Bronchial epithelial cell (primary cell): ENCODE measurements at regions not wholly inside any gene's neighbourhood (a gene's known extent, or its start where the extent isn't known, plus 50 kb on each side); places are given as distances from the start of the nearest gene placed in this dataset.

Experiments
- DNase-seq: peaks from one replicate; pipeline ENCODE4 v3.0.0-alpha.2; 2010; ENCODE audit warnings: low read depth
- FAIRE-seq: peaks from 2 replicates; lab custom pipeline; 2011; peaks lifted over from hg19 to GRCh38; lab: Jason Lieb, UNC
- H3K27me3 ChIP-seq: 2 replicates; pipeline ENCODE4 v1.5.1; 2011; ENCODE audit warnings: low read length; ENCODE audit not compliant: control insufficient read depth, insufficient read depth
- H3K36me3 ChIP-seq: 2 replicates; pipeline ENCODE4 v1.5.1; 2011; ENCODE audit warnings: low read length; ENCODE audit not compliant: control insufficient read depth, insufficient read depth
- H3K4me3 ChIP-seq: 2 replicates; pipeline ENCODE4 v1.5.1; 2011; ENCODE audit warnings: mild to moderate bottlenecking, low read depth, low read length, control low read depth
- CTCF ChIP-seq: IDR thresholded peaks from 2 replicates; pipeline ENCODE4 v1.5.1; 2011; ENCODE audit warnings: mild to moderate bottlenecking, moderate library complexity, low read length, control low read depth, inconsistent platforms; ENCODE audit not compliant: insufficient read depth, severe bottlenecking

GRCh38 chr3:182133752-182134151 is 422.0 kb downstream of the SOX2 start:
- no peaks in the 10 kb centered on the region for H3K27me3 ChIP-seq

GRCh38 chr3:182135056-182135455 is 423.3 kb downstream of the SOX2 start:
- DNase-seq (no peak), FAIRE-seq (no peak)
- H3K4me3 ChIP-seq, result no peak overlapping the region
- no peaks in the 10 kb centered on the region for H3K27me3 ChIP-seq
- TF ChIP-seq CTCF, result no peak
- H3K36me3 ChIP-seq, result no peaks in the 10 kb centered on the region

More at GRCh38 chr3:182133752-182134151, 422.0 kb downstream of the SOX2 start:
- FAIRE-seq, result no peak
- TF ChIP-seq CTCF, result no peak
- DNase-seq, result peak; percentile 58
- Histone ChIP-seq H3K36me3 (no peaks in the 10 kb centered on the region), H3K4me3 (no peak overlapping the region)

GRCh38 chr3:182136008-182136910 is 424.5 kb downstream of the SOX2 start:
- no peak for TF ChIP-seq CTCF
- H3K27me3 ChIP-seq, result no peaks in the 10 kb centered on the region
- FAIRE-seq (no peak), DNase-seq (no peak)
- no peaks in the 10 kb centered on the region for H3K36me3 ChIP-seq
- H3K4me3 ChIP-seq, result no peak overlapping the region

- Histone ChIP-seq H3K27me3 (no peaks in the 10 kb centered on the region), H3K36me3 (no peaks in the 10 kb centered on the region), H3K4me3 (no peak overlapping the region)
- no peak for FAIRE-seq
- no peak for DNase-seq
- TF ChIP-seq CTCF, result no peak
Measured at GRCh38 chr3:182138393-182138792, 426.7 kb downstream of the SOX2 start.

GRCh38 chr3:182139627-182140357 is 428.1 kb downstream of the SOX2 start:
- H3K4me3 ChIP-seq, result no peak overlapping the region
- no peaks in the 10 kb centered on the region for H3K36me3 ChIP-seq
- no peak for TF ChIP-seq CTCF
- DNase-seq, result no peak
- FAIRE-seq, result no peak
- H3K27me3 ChIP-seq, result no peaks in the 10 kb centered on the region
